RWPE1 (cell line): ENCODE measurements at regions not wholly inside any gene's neighbourhood (a gene's known extent, or its start where the extent isn't known, plus 50 kb on each side); places are given as distances from the start of the nearest gene placed in this dataset.

ENCODE experiments used
- CTCF ChIA-PET: fragments of 350-600 bp; sonication (Branson Sonifier 250); formaldehyde crosslinking; extraction: SDS; loops from one replicate; lab custom pipeline; 2021; lab: Yijun Ruan, JAX
- POLR2A ChIA-PET: fragments of 400-600 bp; formaldehyde crosslinking; extraction: SDS; loops from one replicate; lab custom pipeline; 2020; ENCODE audit warnings: antibody characterized with exemption; ENCODE audit not compliant: low non-redundant PET; lab: Yijun Ruan, JAX
- DNase-seq: peaks from one replicate; pipeline ENCODE4 v3.0.0; 2012; ENCODE audit warnings: low spot score
- H3K27ac ChIP-seq: fragments of 450-650 bp; 2 replicates; pipeline ENCODE4 v1.5.1; 2017
- CTCF ChIP-seq: fragments of 450-650 bp; conservative IDR thresholded peaks from 2 replicates; pipeline ENCODE4 v1.5.1; 2017; ENCODE audit warnings: low read depth, mild to moderate bottlenecking

GRCh38 chr22:45099961-45100360 is 63.8 kb upstream of the NUP50 start:
- DNase-seq: no peak
- ChIA-PET CTCF (no interaction called here), POLR2A (no interaction called here)
- no peak for TF ChIP-seq CTCF
- no peak overlapping the region for H3K27ac ChIP-seq

- POLR2A ChIA-PET: no interaction called here
- peak; percentile 56 for TF ChIP-seq CTCF
- DNase-seq: peak; percentile 26
- CTCF ChIA-PET: interaction anchor here (0.6 to 0.7 kb wide), 3 partner anchors 114 to 306 kb away, joined by 3 to 4 read pairs (median 4); no protein-coding TSS in a partner anchor
- no peak overlapping the region for H3K27ac ChIP-seq
These were observed 62.1 kb upstream of the NUP50 start for GRCh38 chr22:45101515-45102227.

- TF ChIP-seq CTCF: no peak
- ChIA-PET POLR2A (no interaction called here), CTCF (no interaction called here)
- H3K27ac ChIP-seq: no peak overlapping the region
- DNase-seq: no peak
These were observed 60.8 kb upstream of the NUP50 start for GRCh38 chr22:45102896-45103420.

GRCh38 chr22:45103756-45104155 is 60.0 kb upstream of the NUP50 start:
- ChIA-PET POLR2A (no interaction called here), CTCF (interaction anchor here (0.7 kb wide), 1 partner anchor 72 kb away, joined by 6 read pairs; no protein-coding TSS in a partner anchor)
- DNase-seq: no peak
- TF ChIP-seq CTCF: no peak
- H3K27ac ChIP-seq: no peak overlapping the region

GRCh38 chr22:45104313-45104712 is 59.4 kb upstream of the NUP50 start:
- ChIA-PET POLR2A (no interaction called here), CTCF (no interaction called here)
- no peak for DNase-seq
- TF ChIP-seq CTCF: no peak
- H3K27ac ChIP-seq: no peak overlapping the region

- DNase-seq: no peak
- ChIA-PET POLR2A (no interaction called here), CTCF (no interaction called here)
- TF ChIP-seq CTCF: no peak
- H3K27ac ChIP-seq: no peak overlapping the region
These were observed 58.4 kb upstream of the NUP50 start for GRCh38 chr22:45105281-45105702.
